Hematopoietic multipotent progenitor cell (in vitro differentiated cells): ENCODE measurements at regions not wholly inside any gene's neighbourhood (a gene's known extent, or its start where the extent isn't known, plus 50 kb on each side); places are given as distances from the start of the nearest gene placed in this dataset.

Experiments
- DNase-seq, 3 donors: peaks; one replicate each; pipeline ENCODE4 v3.0.0-alpha.2; 2011 to 2015; ENCODE audit warnings: low read depth in 2 of 3, low spot score in 2 of 3

GRCh38 chr7:153504288-153505075 lies 547.7 kb upstream of the DPP6 start:
- no peak for DNase-seq

GRCh38 chr7:153507885-153508284 lies 544.3 kb upstream of the DPP6 start:
- no peak for DNase-seq

GRCh38 chr7:153509768-153510167 lies 542.4 kb upstream of the DPP6 start:
- DNase-seq: no peak

GRCh38 chr7:153510674-153511073 lies 541.5 kb upstream of the DPP6 start:
- no peak for DNase-seq

- no peak for DNase-seq
These were observed 538.2 kb upstream of the DPP6 start for GRCh38 chr7:153514032-153514431.

GRCh38 chr7:153515359-153515758 lies 536.8 kb upstream of the DPP6 start:
- no peak for DNase-seq

- DNase-seq: no peak
These were observed 533.8 kb upstream of the DPP6 start for GRCh38 chr7:153518201-153518984.

- DNase-seq: no peak
These were observed 530.8 kb upstream of the DPP6 start for GRCh38 chr7:153521370-153521769.

- no peak for DNase-seq
These were observed 529.9 kb upstream of the DPP6 start for GRCh38 chr7:153522261-153522660.

GRCh38 chr7:153523320-153524015 lies 528.7 kb upstream of the DPP6 start:
- DNase-seq: no peak

- DNase-seq: no peak
These were observed 528.1 kb upstream of the DPP6 start for GRCh38 chr7:153524070-153524601.

GRCh38 chr7:153529100-153529499 lies 523.1 kb upstream of the DPP6 start:
- DNase-seq: no peak

GRCh38 chr7:153529651-153530165 lies 522.5 kb upstream of the DPP6 start:
- DNase-seq: no peak

- DNase-seq: no peak
These were observed 521.8 kb upstream of the DPP6 start for GRCh38 chr7:153530441-153530840.

GRCh38 chr7:153532326-153532725 lies 519.9 kb upstream of the DPP6 start:
- no peak for DNase-seq

- DNase-seq: no peak
These were observed 514.9 kb upstream of the DPP6 start for GRCh38 chr7:153537271-153537670.

GRCh38 chr7:153541903-153542302 lies 510.3 kb upstream of the DPP6 start:
- DNase-seq: no peak

- no peak for DNase-seq
These were observed 509.0 kb upstream of the DPP6 start for GRCh38 chr7:153543232-153543631.

GRCh38 chr7:153550173-153550572 lies 502.0 kb upstream of the DPP6 start:
- DNase-seq: no peak

- no peak for DNase-seq
These were observed 487.8 kb upstream of the DPP6 start for GRCh38 chr7:153564391-153564790.

- DNase-seq: no peak
These were observed 485.9 kb upstream of the DPP6 start for GRCh38 chr7:153566324-153566723.
